Neural progenitor cell (in vitro differentiated cells): ENCODE measurements at regions not wholly inside any gene's neighbourhood (a gene's known extent, or its start where the extent isn't known, plus 50 kb on each side); places are given as distances from the start of the nearest gene placed in this dataset.

Experiments used
- DNase-seq: peaks from one replicate; pipeline ENCODE4 v3.0.0-alpha.2; 2016; ENCODE audit warnings: low spot score
- H2AFZ ChIP-seq: fragments of 200-600 bp; sonication (generic); replicated peaks from 2 replicates; pipeline ENCODE4 v1.6.1; 2016; ENCODE audit warnings: antibody characterized with exemption
- H3F3A ChIP-seq: fragments of 200-600 bp; sonication (generic); 2 replicates; pipeline ENCODE4 v1.6.1; 2016; ENCODE audit warnings: antibody characterized with exemption, low read depth
- H3K27ac ChIP-seq: fragments of 200-600 bp; sonication (generic); 2 replicates; pipeline ENCODE4 v1.5.1; 2016; ENCODE audit warnings: mild to moderate bottlenecking
- H3K27me3 ChIP-seq: fragments of 200-600 bp; sonication (generic); 2 replicates; pipeline ENCODE4 v1.6.1; 2016; ENCODE audit warnings: mild to moderate bottlenecking, moderate library complexity
- H3K36me3 ChIP-seq: fragments of 200-600 bp; sonication (generic); 2 replicates; pipeline ENCODE4 v1.5.1; 2016
- H3K4me1 ChIP-seq: fragments of 200-600 bp; sonication (generic); 2 replicates; pipeline ENCODE4 v1.6.1; 2016; ENCODE audit warnings: mixed run types
- H3K4me2 ChIP-seq: fragments of 200-600 bp; sonication (generic); 2 replicates; pipeline ENCODE4 v1.6.1; 2016
- H3K4me3 ChIP-seq: fragments of 200-600 bp; sonication (generic); 2 replicates; pipeline ENCODE4 v1.5.1; 2016
- H3K79me2 ChIP-seq: fragments of 200-600 bp; sonication (generic); 2 replicates; pipeline ENCODE4 v1.6.1; 2016; ENCODE audit warnings: low read depth
- H3K9ac ChIP-seq: fragments of 200-600 bp; sonication (generic); 2 replicates; pipeline ENCODE4 v1.6.1; 2016
- H3K9me3 ChIP-seq: fragments of 200-600 bp; sonication (generic); 2 replicates; pipeline ENCODE4 v1.5.1; 2016; ENCODE audit warnings: low read depth
- H4K20me1 ChIP-seq: fragments of 200-600 bp; sonication (generic); 2 replicates; pipeline ENCODE4 v1.6.1; 2016; ENCODE audit warnings: low read depth
- H3K27ac Mint-ChIP-seq: 3 replicates; pipeline ENCODE4 v1.8.0; 2021; ENCODE audit warnings: mixed read lengths
- H3K27me3 Mint-ChIP-seq: 2 replicates; pipeline ENCODE4 v1.8.0; 2022; ENCODE audit warnings: low read depth, mild to moderate bottlenecking, inconsistent platforms, moderate library complexity, mixed read lengths; ENCODE audit not compliant: insufficient read depth
- H3K36me3 Mint-ChIP-seq: 3 replicates; pipeline ENCODE4 v1.8.0; 2021; ENCODE audit warnings: mixed read lengths
- H3K4me1 Mint-ChIP-seq: 3 replicates; pipeline ENCODE4 v1.8.0; 2021; ENCODE audit warnings: mixed read lengths
- H3K4me3 Mint-ChIP-seq: 3 replicates; pipeline ENCODE4 v1.8.0; 2021; ENCODE audit warnings: mild to moderate bottlenecking, moderate library complexity, mixed read lengths
- H3K9me3 Mint-ChIP-seq: 3 replicates; pipeline ENCODE4 v1.8.0; 2020; ENCODE audit warnings: mixed read lengths
- EZH2 ChIP-seq: fragments of 200-600 bp; sonication (generic); IDR thresholded peaks from 2 replicates; pipeline ENCODE4 v1.6.1; 2017; ENCODE audit warnings: antibody characterized with exemption, mild to moderate bottlenecking, moderate library complexity
- EZH2phosphoT487 ChIP-seq: fragments of 200-600 bp; sonication (generic); IDR thresholded peaks from 2 replicates; pipeline ENCODE4 v1.6.1; 2017; ENCODE audit warnings: antibody characterized with exemption
- TF ChIP-seq, protein P1 (sequence below): fragments of 200-600 bp; sonication (generic); IDR thresholded peaks from 2 replicates; pipeline ENCODE4 v1.5.1; 2017; ENCODE audit warnings: antibody characterized with exemption, mild to moderate bottlenecking

DNA sequence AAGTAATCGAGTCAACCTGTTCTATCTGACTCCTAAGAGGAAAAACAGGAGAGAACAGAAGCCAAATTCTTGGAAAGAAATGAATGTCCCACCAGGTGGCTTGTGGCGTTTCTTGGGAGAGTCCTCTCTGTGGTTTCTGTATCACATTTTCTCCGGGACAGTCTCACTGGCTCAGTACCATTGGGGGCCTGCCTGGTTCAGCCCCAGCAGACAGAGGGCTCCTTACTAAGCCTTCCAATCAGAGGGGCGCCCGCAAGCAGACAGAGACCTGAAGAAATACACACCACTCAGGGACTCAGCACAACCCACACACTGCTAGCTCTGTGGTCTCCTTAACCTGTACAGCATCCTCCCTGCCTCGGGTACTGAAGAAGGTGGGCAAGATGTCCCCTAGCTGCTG lies 302.1 kb downstream of the TLE3 start:
- TF ChIP-seq, protein P1, sequence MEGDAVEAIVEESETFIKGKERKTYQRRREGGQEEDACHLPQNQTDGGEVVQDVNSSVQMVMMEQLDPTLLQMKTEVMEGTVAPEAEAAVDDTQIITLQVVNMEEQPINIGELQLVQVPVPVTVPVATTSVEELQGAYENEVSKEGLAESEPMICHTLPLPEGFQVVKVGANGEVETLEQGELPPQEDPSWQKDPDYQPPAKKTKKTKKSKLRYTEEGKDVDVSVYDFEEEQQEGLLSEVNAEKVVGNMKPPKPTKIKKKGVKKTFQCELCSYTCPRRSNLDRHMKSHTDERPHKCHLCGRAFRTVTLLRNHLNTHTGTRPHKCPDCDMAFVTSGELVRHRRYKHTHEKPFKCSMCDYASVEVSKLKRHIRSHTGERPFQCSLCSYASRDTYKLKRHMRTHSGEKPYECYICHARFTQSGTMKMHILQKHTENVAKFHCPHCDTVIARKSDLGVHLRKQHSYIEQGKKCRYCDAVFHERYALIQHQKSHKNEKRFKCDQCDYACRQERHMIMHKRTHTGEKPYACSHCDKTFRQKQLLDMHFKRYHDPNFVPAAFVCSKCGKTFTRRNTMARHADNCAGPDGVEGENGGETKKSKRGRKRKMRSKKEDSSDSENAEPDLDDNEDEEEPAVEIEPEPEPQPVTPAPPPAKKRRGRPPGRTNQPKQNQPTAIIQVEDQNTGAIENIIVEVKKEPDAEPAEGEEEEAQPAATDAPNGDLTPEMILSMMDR: no peak
- TF ChIP-seq EZH2 (no peak), EZH2phosphoT487 (no peak)
- DNase-seq: no peak
- no peaks in the 10 kb centered on the region for H3K36me3 ChIP-seq
- no peaks in the 10 kb centered on the region for H3K79me2 ChIP-seq
- H3K9ac ChIP-seq: no peak overlapping the region
- no peak overlapping the region for H3K4me2 ChIP-seq
- H2AFZ ChIP-seq: no peak overlapping the region
- H3K4me3 Mint-ChIP-seq: no peak overlapping the region
- no peak overlapping the region for H3K27ac Mint-ChIP-seq
- H3K27ac ChIP-seq: no peak overlapping the region
- peaks cover 15% of the 10 kb centered on the region for H3K4me1 Mint-ChIP-seq
- peaks cover 6% of the 10 kb centered on the region for H3K4me1 ChIP-seq
- H4K20me1 ChIP-seq: no peaks in the 10 kb centered on the region
- no peaks in the 10 kb centered on the region for H3F3A ChIP-seq
- no peaks in the 10 kb centered on the region for H3K27me3 ChIP-seq
- no peak overlapping the region for H3K4me3 ChIP-seq
- no peaks in the 10 kb centered on the region for H3K9me3 ChIP-seq
- no peaks in the 10 kb centered on the region for H3K36me3 Mint-ChIP-seq
- peaks cover 10% of the 10 kb centered on the region for H3K27me3 Mint-ChIP-seq
- H3K9me3 Mint-ChIP-seq: no peaks in the 10 kb centered on the region

DNA sequence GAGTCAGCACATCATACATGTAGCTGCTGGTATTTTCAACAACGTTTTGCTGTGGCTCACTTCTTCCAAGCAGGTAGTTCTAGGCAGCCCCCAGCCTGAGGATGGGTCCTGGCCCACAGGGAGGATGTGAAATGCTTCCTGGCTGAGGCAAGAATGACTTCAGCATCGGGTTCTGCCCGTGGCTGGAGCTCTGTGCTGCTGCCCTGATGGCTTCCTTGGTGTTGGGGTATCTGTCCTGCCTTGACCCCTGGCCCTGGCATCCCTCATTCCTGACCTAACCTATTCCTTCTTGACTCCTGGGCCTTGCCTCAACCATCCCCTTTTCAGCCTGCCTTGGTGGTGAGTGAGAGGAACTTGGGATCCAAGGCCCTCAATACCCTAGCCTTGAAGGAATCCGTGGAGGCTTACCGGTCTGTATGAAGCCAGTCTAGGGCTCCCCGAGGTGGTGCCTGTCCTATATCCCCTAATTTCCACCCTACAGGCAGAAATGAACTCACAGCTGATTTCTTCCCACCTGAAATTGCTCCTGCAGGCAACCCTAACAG lies 300.6 kb downstream of the TLE3 start:
- no peaks in the 10 kb centered on the region for H4K20me1 ChIP-seq
- no peak overlapping the region for H3K4me2 ChIP-seq
- H3K4me1 Mint-ChIP-seq: peaks cover 25% of the 10 kb centered on the region
- H3K4me1 ChIP-seq: peaks cover 6% of the 10 kb centered on the region
- H3K9me3 ChIP-seq: no peaks in the 10 kb centered on the region
- no peak overlapping the region for H3K27ac Mint-ChIP-seq
- no peaks in the 10 kb centered on the region for H3K9me3 Mint-ChIP-seq
- no peaks in the 10 kb centered on the region for H3K27me3 ChIP-seq
- TF ChIP-seq EZH2phosphoT487 (no peak), EZH2 (no peak)
- TF ChIP-seq, protein P1: no peak
- H3K9ac ChIP-seq: no peak overlapping the region
- no peaks in the 10 kb centered on the region for H3K79me2 ChIP-seq
- no peaks in the 10 kb centered on the region for H3K36me3 ChIP-seq
- no peak overlapping the region for H3K4me3 ChIP-seq
- no peak overlapping the region for H2AFZ ChIP-seq
- H3K4me3 Mint-ChIP-seq: no peak overlapping the region
- DNase-seq: no peak
- H3K27ac ChIP-seq: no peak overlapping the region
- H3F3A ChIP-seq: no peaks in the 10 kb centered on the region
- no peaks in the 10 kb centered on the region for H3K36me3 Mint-ChIP-seq
- H3K27me3 Mint-ChIP-seq: peaks cover 4% of the 10 kb centered on the region

DNA sequence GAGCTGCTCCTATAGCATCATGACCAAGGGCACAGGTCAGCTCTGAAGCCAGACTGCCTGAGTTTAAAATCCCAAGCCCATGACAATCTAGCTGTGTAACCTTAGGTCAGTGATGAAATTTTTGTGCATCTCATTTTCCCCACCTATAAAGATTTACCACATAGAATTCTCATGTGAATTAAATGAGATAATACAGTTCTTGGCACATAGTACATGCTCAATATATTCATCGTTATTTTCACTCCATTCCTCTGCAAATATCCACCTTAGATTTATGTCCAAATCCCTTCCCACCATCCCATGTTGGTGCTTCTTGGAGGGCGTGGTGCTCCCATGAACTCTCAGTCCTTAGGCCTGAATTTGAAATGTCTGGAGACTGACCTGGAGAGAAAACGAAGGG lies 300.1 kb downstream of the TLE3 start:
- no peak overlapping the region for H3K4me3 Mint-ChIP-seq
- Histone ChIP-seq H4K20me1 (no peaks in the 10 kb centered on the region), H3K9ac (no peak overlapping the region), H2AFZ (no peak overlapping the region), H3K27me3 (no peaks in the 10 kb centered on the region), H3K9me3 (no peaks in the 10 kb centered on the region), H3K79me2 (no peaks in the 10 kb centered on the region), H3K4me2 (no peak overlapping the region), H3K36me3 (no peaks in the 10 kb centered on the region), H3F3A (no peaks in the 10 kb centered on the region), H3K4me3 (no peak overlapping the region), H3K27ac (no peak overlapping the region), H3K4me1 (peaks cover 6% of the 10 kb centered on the region)
- no peak for TF ChIP-seq EZH2phosphoT487
- no peak for TF ChIP-seq EZH2
- TF ChIP-seq, protein P1: no peak
- H3K36me3 Mint-ChIP-seq: no peaks in the 10 kb centered on the region
- H3K4me1 Mint-ChIP-seq: peaks cover 27% of the 10 kb centered on the region
- DNase-seq: no peak
- H3K27ac Mint-ChIP-seq: no peak overlapping the region
- peaks cover 7% of the 10 kb centered on the region for H3K27me3 Mint-ChIP-seq
- H3K9me3 Mint-ChIP-seq: no peaks in the 10 kb centered on the region
